ENCODE measurements at regions not wholly inside any gene's neighbourhood (a gene's known extent, or its start where the extent isn't known, plus 50 kb on each side); places are given as distances from the start of the nearest gene placed in this dataset.
"Not testable (repeated sequence)": the region's sequence is repeated elsewhere in the genome, so short reads cannot be mapped to it uniquely, and the experiment has no call there.

GRCh38 chr22:23464796-23465195, 115.3 kb downstream of the IGLL1 start:
- intact Hi-C loops (cut with micrococcal nuclease), result not testable (repeated sequence)

- intact Hi-C loops (cut with micrococcal nuclease), result not testable (repeated sequence)
Observed at GRCh38 chr22:23460517-23461031, 119.5 kb downstream of the IGLL1 start.

- intact Hi-C loops (cut with micrococcal nuclease), result not testable (repeated sequence)
Observed at GRCh38 chr22:23459645-23460516, 120.2 kb downstream of the IGLL1 start.

- intact Hi-C loops (cut with micrococcal nuclease), result no loop called here
Observed at GRCh38 chr22:23458663-23459541, 121.2 kb downstream of the IGLL1 start.

- intact Hi-C loops (cut with micrococcal nuclease), result no loop called here
Observed at GRCh38 chr22:23457380-23457985, 122.6 kb downstream of the IGLL1 start.

DNA sequence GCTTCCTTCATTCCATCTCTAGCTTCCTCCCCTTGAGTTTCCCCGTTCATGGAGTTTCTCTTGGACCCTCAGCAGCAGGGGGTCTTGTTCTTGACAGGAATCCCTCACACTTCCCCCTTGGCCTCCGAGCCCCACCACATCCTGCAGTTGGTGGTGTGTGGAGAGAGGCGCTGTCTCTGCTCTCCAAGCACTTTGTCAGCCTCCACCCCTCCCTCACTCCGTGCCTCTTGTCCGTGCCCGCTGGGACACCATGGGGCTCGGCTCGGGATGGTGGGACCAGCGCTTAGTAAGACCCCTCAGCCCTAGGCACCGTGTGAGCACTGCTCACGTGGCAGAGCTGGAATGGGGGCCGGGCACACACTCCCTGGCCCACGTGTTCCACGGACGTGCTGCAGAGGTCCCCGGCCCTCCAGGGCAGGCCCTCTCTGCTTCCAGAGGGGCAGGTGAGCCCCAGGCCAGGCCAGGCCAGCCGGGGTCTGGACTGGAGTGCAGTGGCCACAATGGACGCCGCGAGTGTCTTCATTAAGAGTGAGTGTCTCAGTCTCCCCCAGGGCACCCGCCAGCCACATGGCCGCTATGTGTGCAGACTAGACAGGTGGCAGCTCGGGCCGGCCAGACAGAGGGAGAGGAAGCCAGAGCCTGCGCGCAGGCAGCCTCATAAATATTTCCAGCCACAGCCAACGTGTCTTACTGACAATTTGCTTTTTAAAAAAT, 123.3 kb downstream of the IGLL1 start:
- intact Hi-C loops (cut with micrococcal nuclease), result not testable (repeated sequence)

DNA sequence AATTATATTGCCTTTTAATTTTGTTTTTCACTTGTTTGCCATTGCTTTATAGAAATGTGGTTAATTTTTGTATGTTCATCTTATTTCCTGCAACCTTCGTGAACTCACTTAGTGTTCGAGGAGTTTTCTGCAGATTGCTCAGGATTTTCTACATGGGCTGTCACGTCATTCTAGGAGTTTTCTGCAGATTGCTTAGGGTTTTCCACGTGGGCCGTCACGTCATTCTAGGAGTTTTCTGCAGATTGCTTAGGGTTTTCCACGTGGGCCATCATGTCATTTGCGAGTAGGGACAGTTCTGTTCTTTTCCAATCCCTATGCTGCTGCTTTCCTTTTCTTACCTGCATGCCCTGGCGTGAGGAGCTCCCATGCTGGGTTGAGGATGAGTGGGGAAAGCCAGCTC, 125.7 kb downstream of the IGLL1 start:
- intact Hi-C loops (cut with micrococcal nuclease), result not testable (repeated sequence)

DNA sequence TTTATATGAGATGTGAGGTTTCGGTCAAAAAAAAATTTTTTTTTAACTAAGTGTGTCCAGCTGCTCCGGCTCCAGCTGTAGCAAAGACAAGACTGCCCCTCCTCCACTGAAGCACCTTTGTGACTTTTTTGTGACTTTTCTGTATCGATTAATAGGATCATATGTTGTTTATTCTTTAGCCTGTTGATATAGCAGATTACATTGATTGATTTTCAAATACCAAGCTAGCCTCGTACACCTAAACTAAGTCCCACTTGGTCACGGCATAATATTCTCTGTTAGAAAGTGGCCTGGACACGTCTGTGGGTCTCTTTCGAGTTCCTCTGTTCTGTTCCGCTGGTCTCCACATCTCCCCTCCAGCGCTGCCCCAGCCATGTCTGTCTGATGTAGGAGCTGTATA, 126.8 kb downstream of the IGLL1 start:
- intact Hi-C loops (cut with micrococcal nuclease), result no loop called here

- intact Hi-C loops (cut with micrococcal nuclease), result no loop called here
Observed at GRCh38 chr22:23452231-23453010, 127.7 kb downstream of the IGLL1 start.

- intact Hi-C loops (cut with micrococcal nuclease), result not testable (repeated sequence)
Observed at GRCh38 chr22:23451452-23452230, 128.4 kb downstream of the IGLL1 start.

DNA sequence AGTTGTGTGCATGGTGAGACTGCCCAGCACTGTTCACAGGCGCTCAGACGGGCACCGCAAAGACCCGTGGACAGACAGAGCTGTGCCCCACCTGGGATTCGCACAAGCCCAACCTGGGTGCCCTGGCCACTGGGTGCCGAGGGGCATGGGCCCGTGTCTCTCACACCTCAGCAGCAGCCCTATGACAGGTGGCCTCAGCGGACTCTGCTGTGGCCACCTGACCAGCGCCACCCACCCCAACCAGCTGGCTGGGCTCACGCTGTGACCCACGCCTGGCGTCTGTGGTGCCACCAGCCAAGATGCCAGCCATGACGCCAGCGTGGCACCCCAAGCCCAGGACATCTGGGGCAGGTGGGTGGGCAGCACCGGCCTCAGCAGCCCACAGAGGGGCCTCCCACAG, 129.3 kb downstream of the IGLL1 start:
- intact Hi-C loops (cut with micrococcal nuclease), result not testable (repeated sequence)

GRCh38 chr22:23450434-23450795, 129.7 kb downstream of the IGLL1 start:
- intact Hi-C loops (cut with micrococcal nuclease), result no loop called here

GRCh38 chr22:23449748-23450433, 130.2 kb downstream of the IGLL1 start:
- intact Hi-C loops (cut with micrococcal nuclease), result not testable (repeated sequence)

DNA sequence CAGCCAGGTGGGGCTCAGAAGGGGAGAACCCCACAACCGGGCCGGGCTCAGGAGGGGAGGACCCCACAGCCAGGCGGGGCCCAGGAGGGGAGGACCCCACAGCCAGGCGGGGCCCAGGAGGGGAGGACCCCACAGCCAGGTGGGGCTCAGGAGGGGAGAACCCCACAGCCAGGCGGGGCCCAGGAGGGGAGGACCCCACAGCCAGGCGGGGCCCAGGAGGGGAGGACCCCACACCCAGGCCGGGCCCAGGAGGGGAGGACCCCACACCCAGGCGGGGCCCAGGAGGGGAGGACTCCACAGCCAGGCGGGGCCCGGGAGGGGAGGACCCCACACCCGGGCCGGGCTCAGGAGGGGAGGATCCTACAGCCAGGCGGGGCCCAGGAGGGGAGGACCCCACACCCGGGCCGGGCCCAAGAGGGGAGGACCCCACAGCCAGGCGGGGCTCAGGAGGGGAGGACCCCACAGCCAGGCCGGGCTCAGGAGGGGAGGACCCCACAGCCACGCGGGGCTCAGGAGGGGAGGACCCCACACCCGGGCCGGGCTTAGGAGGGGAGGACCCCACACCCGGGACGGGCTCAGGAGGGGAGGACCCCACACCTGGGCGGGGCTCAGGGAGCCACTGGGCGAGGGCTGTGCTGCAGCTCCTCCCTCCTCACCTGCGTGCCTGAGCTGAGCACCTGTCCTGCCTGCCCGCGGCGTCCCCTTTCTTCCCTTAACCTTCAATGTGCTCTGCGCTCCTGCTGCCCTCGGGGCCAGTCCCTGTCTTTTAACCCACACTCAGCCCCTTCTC, 131.4 kb downstream of the IGLL1 start:
- intact Hi-C loops (cut with micrococcal nuclease), result not testable (repeated sequence)

DNA sequence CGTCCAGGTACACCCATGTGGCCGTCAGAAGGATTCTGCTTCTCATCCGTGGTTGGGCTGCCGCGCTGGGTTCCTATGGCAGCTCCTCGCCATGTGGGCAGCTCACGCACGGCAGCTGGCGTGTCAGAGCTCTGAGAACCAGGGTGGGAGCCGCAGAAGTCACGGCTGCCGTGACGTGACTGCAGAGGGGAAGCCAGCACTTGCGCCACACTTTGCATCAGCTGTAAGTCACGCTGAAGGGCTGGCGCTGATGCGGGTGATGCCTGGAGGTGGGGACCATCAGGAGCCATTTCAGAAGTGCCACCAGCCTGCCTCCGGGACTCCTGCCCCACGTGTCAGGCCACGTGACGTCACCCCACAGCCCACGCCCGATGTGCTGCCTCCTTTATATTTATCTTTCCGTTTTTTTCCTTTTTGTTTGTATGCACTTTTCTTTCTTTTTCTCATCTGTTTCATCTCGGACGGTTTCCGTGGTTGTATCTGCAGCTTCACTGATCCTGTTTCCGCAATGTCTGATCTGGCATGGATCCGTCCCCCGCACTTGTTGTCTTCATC, 133.2 kb downstream of the IGLL1 start:
- intact Hi-C loops (cut with micrococcal nuclease), result no loop called here

DNA sequence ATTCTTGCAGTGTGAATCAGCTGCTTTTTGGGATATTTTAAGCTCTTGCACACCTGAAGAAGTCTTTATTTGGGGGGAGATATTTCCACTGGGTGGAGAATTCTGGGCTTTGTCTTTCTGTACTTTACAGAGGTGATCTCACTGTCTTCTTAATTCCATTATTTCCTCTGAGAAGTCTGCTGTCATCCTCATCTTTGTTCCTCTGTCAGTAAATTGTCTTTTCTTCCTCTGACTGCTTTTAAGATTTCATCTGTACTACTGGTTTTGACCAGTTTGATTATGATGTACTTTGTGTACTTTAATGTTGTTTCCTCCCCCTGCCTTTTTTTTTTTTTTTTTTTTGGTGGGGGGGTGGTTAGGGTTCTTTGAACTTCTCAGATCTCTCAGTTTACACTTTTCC, 133.9 kb downstream of the IGLL1 start:
- intact Hi-C loops (cut with micrococcal nuclease), result not testable (repeated sequence)

DNA sequence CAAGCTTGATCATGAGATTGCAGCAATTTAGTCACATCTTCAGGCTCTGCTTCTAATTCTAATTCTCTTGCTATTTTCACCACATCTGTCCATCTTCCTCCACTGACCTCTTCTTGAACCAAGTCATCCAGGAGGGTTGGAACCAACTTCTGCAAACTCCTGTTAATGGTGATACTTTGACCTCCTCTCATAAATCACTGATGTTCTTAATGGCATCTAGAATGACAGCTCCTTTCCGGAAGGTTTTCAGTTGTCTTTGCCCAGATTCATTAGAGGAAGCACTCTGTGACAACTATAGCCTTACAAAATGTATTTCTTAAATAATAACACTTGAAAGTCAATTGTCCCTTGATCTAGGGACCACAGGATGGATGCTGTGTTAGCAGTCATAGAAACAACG, 136.2 kb downstream of the IGLL1 start:
- intact Hi-C loops (cut with micrococcal nuclease), result not testable (repeated sequence)

DNA sequence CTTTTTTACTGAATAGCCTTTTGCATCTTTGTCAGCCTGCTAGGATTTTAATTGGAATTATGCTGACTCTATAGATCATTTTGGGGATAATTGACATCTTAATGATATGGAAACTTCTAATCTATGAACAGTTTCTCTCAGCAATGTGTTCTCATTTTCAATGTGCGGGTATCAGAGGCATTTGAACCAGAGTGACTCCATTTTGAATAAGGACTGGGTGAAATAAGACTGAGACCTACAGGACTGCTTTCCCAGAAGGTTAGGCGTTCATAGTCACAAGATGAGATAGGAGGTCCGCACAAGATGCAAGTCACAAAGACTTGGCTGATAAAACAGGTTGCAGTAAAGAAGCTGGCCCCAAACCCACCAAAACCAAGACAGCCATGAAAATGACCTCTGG, 140.5 kb downstream of the IGLL1 start:
- intact Hi-C loops (cut with micrococcal nuclease), result not testable (repeated sequence)

Measured in T-helper 2 cell treated with Interferon-gamma antibody and Interleukin-4, amounts not matched to agents 100 ng/mL and 5 ng/mL, for 36 hours (primary cell).